Activated naive CD8-positive, alpha-beta T cell treated with anti-CD3 and anti-CD28 coated beads for 36 hours (primary cell): ENCODE measurements at regions not wholly inside any gene's neighbourhood (a gene's known extent, or its start where the extent isn't known, plus 50 kb on each side); places are given as distances from the start of the nearest gene placed in this dataset.

ENCODE experiments used
- DNase-seq: peaks from one replicate; pipeline ENCODE4 v3.0.0; 2021
- H3K27ac Mint-ChIP-seq: one replicate; pipeline ENCODE4 v1.8.0; 2022; ENCODE audit warnings: mild to moderate bottlenecking, moderate library complexity, mixed read lengths
- H3K27me3 Mint-ChIP-seq: one replicate; pipeline ENCODE4 v1.8.0; 2022; ENCODE audit warnings: mild to moderate bottlenecking, mixed read lengths
- H3K36me3 Mint-ChIP-seq: one replicate; pipeline ENCODE4 v1.8.0; 2021; ENCODE audit warnings: mild to moderate bottlenecking, mixed read lengths
- H3K4me1 Mint-ChIP-seq: one replicate; pipeline ENCODE4 v1.8.0; 2021; ENCODE audit warnings: mixed read lengths
- H3K4me3 Mint-ChIP-seq: one replicate; pipeline ENCODE4 v1.8.0; 2022; ENCODE audit warnings: mild to moderate bottlenecking, moderate library complexity, mixed read lengths
- H3K9me3 Mint-ChIP-seq: one replicate; pipeline ENCODE4 v1.8.0; 2022; ENCODE audit warnings: mixed read lengths

DNA sequence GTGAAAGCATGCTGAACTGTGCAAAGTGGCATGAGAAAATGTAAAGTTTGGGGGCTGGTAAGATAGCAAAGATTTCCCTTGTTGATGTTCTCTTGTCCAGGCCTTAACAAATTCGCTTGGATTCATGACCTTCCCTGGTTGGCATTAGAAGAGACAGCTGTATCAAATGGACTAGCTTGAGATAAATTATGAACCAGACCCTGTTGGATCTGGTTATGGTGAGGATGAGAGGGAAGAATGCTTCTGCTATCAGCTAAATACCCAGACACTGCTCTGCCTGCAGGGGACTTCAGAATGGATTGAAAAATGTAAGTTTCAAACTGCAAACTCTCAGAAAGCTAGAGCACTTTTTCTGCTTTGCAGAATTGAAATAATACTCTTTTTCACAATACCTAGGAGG, 135.2 kb downstream of the EFNB2 start:
- no peaks in the 10 kb centered on the region for H3K9me3 Mint-ChIP-seq
- DNase-seq = no peak
- no peak overlapping the region for H3K27ac Mint-ChIP-seq
- no peaks in the 10 kb centered on the region for H3K36me3 Mint-ChIP-seq
- no peak overlapping the region for H3K4me3 Mint-ChIP-seq
- no peaks in the 10 kb centered on the region for H3K4me1 Mint-ChIP-seq
- H3K27me3 Mint-ChIP-seq = no peaks in the 10 kb centered on the region

DNA sequence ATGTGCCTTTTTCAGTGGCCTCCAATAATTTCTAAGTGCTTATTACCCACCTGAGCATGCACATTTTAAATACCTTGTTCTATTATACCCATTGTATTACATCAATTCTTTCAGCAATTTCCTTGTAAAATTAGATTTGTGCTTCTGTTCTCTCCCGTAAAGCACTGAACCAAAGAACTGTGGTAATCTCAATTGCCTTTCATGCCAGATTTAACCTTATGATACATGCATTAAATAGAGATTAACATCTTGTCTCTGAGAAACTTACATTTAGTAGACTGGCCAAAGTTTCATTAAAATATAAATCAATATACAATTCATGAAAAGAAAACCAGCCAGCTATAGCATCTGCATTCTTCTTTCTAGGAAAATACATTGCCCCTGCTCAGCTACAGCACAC, 137.2 kb downstream of the EFNB2 start:
- H3K4me3 Mint-ChIP-seq = no peak overlapping the region
- no peaks in the 10 kb centered on the region for H3K36me3 Mint-ChIP-seq
- H3K27me3 Mint-ChIP-seq = no peaks in the 10 kb centered on the region
- no peak for DNase-seq
- no peaks in the 10 kb centered on the region for H3K4me1 Mint-ChIP-seq
- H3K9me3 Mint-ChIP-seq = no peaks in the 10 kb centered on the region
- no peak overlapping the region for H3K27ac Mint-ChIP-seq

DNA sequence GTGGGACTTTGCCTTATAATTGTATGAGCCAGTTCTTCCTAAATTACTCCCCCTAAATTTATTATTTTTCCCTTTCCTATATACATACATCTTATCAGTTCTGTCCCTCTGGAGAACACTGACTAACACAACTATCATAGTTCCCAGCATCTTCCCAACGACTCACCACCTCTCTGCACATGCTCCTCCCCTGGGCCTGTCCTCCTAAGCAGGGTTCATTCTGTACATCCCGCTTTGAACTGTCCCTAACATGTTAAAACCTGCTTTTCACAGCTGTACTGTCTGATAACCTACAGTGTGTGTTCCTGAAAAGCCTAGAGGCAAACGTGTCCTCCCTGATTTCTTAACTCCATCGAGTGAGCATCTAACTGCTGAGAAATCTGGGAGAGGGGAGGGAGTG, 141.7 kb downstream of the EFNB2 start:
- Mint-ChIP-seq H3K9me3 (no peaks in the 10 kb centered on the region), H3K27me3 (no peaks in the 10 kb centered on the region), H3K4me1 (no peaks in the 10 kb centered on the region), H3K36me3 (no peaks in the 10 kb centered on the region), H3K4me3 (no peak overlapping the region), H3K27ac (no peak overlapping the region)
- DNase-seq = no peak

DNA sequence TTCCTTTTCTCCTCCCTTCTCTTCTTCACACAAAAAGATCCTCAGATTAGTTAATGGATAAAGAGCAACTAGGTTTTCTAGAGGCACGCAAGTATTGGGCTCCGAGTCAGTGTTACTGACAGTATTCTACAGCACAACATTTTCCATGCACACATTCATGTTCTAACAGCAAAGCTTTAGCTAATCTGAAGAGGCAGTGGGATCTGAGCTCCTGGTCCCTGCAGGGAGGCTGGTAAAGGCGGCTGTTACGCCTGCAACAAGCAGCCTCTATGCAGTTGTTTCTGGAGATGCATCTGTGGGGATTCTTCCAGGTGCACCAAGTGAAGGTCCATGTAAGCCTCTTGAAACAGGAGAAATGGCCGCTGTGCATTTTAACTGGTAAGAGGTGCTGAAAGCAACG, 143.8 kb downstream of the EFNB2 start:
- no peak overlapping the region for H3K4me3 Mint-ChIP-seq
- no peaks in the 10 kb centered on the region for H3K9me3 Mint-ChIP-seq
- DNase-seq = no peak
- no peaks in the 10 kb centered on the region for H3K4me1 Mint-ChIP-seq
- no peaks in the 10 kb centered on the region for H3K27me3 Mint-ChIP-seq
- no peak overlapping the region for H3K27ac Mint-ChIP-seq
- no peaks in the 10 kb centered on the region for H3K36me3 Mint-ChIP-seq

DNA sequence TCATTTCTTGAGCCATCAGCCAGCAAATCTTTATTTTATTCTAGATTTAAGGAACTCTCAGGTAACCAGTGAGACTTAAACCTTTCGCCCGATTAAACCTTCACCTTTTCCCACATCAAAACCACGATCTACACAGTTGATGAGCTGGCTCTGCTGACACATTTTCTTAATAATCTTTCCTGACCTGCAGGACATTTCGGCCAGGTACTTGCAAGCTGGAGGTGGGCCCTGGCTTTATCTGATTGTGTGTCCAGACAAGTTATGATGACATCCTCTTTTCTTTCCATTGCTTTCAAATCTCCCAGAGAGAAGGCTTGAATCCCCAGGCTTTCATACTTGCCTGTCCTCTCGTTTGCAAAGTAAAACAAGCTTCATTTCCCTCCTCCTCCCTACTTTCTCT, 144.2 kb downstream of the EFNB2 start:
- no peaks in the 10 kb centered on the region for H3K4me1 Mint-ChIP-seq
- no peak overlapping the region for H3K27ac Mint-ChIP-seq
- no peak overlapping the region for H3K4me3 Mint-ChIP-seq
- no peaks in the 10 kb centered on the region for H3K9me3 Mint-ChIP-seq
- H3K36me3 Mint-ChIP-seq = no peaks in the 10 kb centered on the region
- no peak for DNase-seq
- H3K27me3 Mint-ChIP-seq = no peaks in the 10 kb centered on the region

DNA sequence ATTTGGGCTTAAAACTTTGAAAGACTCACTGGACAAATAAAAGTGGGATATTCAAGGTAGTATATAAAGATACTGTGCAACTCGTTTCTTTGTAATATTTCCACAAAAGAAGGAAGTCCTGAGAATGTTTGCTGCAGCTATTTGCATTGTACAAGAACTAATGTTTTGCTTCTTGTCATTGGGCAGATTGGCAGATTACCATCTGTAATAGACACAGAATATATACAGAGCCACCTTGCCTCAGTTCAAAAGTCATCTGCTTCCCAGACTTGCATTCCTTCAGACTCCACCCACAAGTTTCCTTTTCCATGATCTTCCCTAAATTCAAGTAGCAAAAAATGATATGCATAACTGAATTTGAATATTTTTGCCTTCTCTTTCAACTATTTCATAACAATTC, 145.1 kb downstream of the EFNB2 start:
- no peak for DNase-seq
- Mint-ChIP-seq H3K9me3 (no peaks in the 10 kb centered on the region), H3K36me3 (no peaks in the 10 kb centered on the region), H3K4me1 (no peaks in the 10 kb centered on the region), H3K27me3 (no peaks in the 10 kb centered on the region), H3K27ac (no peak overlapping the region), H3K4me3 (no peak overlapping the region)

DNA sequence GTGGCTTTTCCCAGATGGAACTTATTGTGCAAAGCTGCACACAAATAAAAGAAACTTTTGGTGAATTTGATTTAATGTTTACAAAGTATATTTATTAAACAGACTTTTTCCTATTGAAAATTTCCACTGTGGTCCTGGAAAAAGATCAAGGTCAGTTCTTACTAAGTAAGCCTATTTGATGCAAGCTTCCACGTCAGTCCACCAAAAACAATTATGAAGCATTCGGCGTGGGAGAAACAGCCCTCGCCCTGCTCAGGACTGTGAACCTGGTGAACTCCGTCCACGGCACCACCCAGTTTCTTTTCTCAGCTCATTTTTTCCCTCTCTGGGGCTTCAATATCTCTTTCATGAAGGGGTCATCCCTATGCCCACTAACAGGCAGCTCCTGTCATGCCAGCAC, 149.8 kb downstream of the EFNB2 start:
- H3K27ac Mint-ChIP-seq = no peak overlapping the region
- H3K9me3 Mint-ChIP-seq = no peaks in the 10 kb centered on the region
- no peak for DNase-seq
- H3K4me3 Mint-ChIP-seq = no peak overlapping the region
- H3K4me1 Mint-ChIP-seq = no peaks in the 10 kb centered on the region
- no peaks in the 10 kb centered on the region for H3K27me3 Mint-ChIP-seq
- H3K36me3 Mint-ChIP-seq = no peaks in the 10 kb centered on the region

DNA sequence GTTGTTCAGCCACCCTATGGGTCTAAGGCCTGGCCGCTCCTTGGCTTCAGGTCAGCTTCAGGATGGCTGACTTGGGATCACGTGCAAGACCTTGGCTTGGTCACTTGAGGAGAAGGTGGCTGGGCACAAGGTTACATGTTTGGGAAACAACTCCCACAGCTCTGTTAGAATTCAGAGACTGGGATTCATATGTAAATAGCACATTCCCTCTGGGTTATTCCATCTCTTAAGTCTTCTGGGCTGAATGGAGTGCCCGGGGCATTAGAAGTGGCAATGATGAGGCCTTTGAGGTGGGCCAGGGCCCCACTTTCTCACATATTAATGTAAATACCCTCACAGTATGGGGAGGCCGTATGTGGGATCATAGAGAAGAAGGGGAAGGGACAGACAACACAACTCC, 150.9 kb downstream of the EFNB2 start:
- H3K27ac Mint-ChIP-seq = no peak overlapping the region
- no peaks in the 10 kb centered on the region for H3K36me3 Mint-ChIP-seq
- no peaks in the 10 kb centered on the region for H3K4me1 Mint-ChIP-seq
- no peaks in the 10 kb centered on the region for H3K27me3 Mint-ChIP-seq
- no peak overlapping the region for H3K4me3 Mint-ChIP-seq
- no peak for DNase-seq
- H3K9me3 Mint-ChIP-seq = no peaks in the 10 kb centered on the region

DNA sequence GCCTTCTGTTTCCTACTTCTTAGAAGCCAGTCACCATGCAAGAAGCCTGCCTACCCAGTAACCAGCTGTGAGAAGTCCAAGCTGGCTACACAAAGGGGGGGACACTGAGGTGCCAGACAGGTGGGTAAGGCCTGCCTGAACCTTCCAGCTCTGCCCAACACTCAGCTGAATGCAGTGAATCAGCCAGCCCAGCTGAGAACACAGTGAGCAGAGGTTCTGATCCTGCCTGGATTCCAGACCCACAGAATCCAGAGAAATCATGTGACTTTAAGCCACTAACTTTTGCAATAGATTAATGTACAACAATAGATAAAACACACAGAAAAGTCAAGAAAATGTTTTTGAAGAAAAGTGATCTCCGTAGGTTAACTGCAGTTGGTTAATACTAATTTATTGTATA, 151.7 kb downstream of the EFNB2 start:
- H3K27me3 Mint-ChIP-seq = no peaks in the 10 kb centered on the region
- no peak overlapping the region for H3K4me3 Mint-ChIP-seq
- H3K27ac Mint-ChIP-seq = no peak overlapping the region
- no peaks in the 10 kb centered on the region for H3K4me1 Mint-ChIP-seq
- DNase-seq = no peak
- no peaks in the 10 kb centered on the region for H3K9me3 Mint-ChIP-seq
- no peaks in the 10 kb centered on the region for H3K36me3 Mint-ChIP-seq

DNA sequence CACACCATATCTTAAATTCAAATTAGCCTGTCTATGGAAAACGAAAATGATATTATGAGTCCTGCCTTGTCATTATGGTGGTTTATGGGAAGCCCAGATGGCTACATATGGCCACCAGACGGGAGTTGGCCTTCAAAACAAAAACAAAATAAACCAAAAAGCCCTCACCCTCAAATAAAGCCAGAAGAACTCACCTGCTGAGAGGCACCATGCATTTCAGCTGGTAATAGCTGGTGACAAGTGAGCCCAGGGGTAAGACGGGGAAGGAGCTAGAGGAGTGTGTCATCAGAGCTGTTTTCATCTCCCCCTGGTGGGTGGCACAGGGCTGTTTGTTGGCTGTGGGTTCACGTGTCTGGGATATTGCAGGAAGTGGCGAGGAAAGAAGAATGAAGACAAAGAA, 152.9 kb downstream of the EFNB2 start:
- peaks cover 8% of the 10 kb centered on the region for H3K27me3 Mint-ChIP-seq
- H3K27ac Mint-ChIP-seq = no peak overlapping the region
- no peaks in the 10 kb centered on the region for H3K4me1 Mint-ChIP-seq
- no peak overlapping the region for H3K4me3 Mint-ChIP-seq
- DNase-seq = no peak
- no peaks in the 10 kb centered on the region for H3K36me3 Mint-ChIP-seq
- no peaks in the 10 kb centered on the region for H3K9me3 Mint-ChIP-seq

DNA sequence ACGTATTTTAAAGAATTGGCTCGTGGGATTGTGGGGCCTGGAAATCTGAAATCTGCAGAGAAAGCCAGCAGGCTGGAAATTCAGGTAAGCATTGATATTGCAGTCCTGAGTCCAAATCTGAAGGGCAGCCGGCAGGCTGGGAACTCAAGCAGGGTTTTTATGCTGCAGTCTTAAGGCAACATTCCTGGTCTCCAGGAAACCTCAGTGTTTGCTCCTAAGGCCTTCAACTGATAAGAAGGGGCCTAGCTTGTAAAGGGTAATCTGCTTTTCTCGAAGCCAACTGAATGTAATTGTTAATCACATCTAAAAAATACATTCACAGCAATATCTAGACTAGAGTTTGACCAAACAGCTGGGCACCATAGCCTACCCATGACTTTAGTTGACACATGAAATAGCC, 154.4 kb downstream of the EFNB2 start:
- no peak for DNase-seq
- Mint-ChIP-seq H3K4me1 (no peaks in the 10 kb centered on the region), H3K27ac (no peak overlapping the region), H3K36me3 (no peaks in the 10 kb centered on the region), H3K9me3 (no peaks in the 10 kb centered on the region), H3K4me3 (no peak overlapping the region), H3K27me3 (peaks cover 8% of the 10 kb centered on the region)

DNA sequence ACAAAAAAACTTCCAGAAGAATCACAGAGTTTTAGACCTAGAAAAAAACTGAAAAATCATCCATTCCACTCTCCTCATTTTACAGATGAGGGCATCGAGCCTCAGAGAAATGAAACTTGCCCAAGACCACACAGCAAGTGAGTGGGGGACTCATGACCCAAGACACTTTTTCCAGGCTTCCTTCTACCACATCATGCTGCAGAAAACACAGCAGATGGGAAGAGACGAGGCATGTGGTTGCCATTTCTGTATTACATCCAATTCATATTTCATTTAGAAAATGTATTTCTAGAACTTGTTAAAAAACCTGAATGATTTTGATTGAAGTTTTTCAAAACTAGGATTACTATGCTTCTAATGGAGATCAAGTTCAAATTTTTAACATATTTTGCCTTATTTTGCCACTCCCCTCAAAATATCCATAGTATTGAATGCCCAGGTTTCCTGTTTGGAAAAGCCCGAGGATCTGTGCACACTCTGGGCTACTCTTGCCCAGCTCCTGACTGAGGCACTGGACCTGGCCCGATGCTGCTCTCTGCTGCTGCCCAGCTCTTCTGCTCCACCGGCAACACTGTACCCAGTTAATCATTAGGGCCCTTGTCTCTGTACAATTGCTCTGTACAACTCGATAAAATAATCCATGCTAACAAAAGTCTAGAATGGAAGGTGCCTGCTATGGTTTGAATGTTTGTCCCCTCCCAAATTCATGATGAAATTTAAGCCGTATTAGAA, 157.4 kb downstream of the EFNB2 start:
- Mint-ChIP-seq H3K9me3 (no peaks in the 10 kb centered on the region), H3K4me3 (no peak overlapping the region), H3K36me3 (no peaks in the 10 kb centered on the region), H3K27ac (no peak overlapping the region), H3K27me3 (peaks cover 11% of the 10 kb centered on the region), H3K4me1 (peaks cover 6% of the 10 kb centered on the region)
- no peak for DNase-seq

DNA sequence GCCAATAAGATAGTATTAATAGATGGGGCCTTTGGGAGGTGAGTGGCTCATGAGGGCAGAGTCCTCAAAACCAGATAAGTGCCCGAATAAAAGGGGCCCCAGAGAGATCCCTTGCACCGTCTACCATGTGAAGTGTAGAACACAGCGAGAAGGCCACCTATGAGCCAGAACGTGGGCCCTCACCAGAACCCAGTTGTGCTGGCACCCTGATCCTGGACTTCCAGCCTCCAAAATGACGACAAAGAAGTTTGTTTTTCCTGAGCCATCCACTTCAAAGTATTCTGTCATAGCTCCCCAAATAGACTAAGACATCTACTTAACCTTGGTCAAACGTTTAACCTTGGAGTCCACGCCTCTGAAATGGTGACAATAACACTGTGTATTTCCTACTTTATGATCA, 158.1 kb downstream of the EFNB2 start:
- Mint-ChIP-seq H3K9me3 (no peaks in the 10 kb centered on the region), H3K27ac (no peak overlapping the region), H3K27me3 (peaks cover 15% of the 10 kb centered on the region), H3K4me3 (no peak overlapping the region), H3K4me1 (peaks cover 6% of the 10 kb centered on the region), H3K36me3 (no peaks in the 10 kb centered on the region)
- DNase-seq = no peak

DNA sequence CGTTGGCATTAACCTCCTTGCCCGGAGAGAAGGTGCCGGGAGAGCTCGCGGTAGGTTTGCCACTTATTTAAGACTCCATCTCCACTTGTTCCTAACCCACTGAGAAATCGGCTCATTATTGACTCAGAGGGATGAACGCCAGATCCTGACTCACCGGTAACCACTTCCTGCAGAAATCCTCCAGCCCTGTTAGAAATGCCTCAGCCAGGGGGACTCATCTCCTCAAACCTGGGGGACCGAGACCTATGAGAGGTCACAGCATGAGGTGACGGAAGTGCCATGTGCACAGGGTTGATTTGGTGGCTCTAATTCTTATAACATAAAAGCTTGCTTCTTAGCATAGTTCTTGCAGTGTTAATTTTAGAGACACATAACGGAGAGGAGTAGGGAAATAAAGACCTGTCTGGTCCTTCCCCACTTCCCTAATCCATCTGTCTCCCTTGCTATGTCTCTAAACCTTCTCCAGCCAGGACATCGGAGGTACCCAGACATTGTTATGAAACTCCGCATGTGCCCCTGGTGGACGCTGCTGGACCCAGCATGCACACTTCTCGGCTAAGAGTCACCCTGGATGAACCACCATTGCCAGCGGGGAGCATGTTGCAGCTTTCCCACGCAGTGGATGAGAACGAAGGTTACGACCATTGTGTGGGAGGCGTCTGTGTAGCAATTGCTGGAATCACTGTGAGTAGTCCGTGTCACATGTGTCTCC, 158.9 kb downstream of the EFNB2 start:
- Mint-ChIP-seq H3K36me3 (no peaks in the 10 kb centered on the region), H3K27ac (no peak overlapping the region), H3K4me1 (peaks cover 6% of the 10 kb centered on the region), H3K9me3 (no peaks in the 10 kb centered on the region), H3K4me3 (no peak overlapping the region), H3K27me3 (peaks cover 17% of the 10 kb centered on the region)
- no peak for DNase-seq

DNA sequence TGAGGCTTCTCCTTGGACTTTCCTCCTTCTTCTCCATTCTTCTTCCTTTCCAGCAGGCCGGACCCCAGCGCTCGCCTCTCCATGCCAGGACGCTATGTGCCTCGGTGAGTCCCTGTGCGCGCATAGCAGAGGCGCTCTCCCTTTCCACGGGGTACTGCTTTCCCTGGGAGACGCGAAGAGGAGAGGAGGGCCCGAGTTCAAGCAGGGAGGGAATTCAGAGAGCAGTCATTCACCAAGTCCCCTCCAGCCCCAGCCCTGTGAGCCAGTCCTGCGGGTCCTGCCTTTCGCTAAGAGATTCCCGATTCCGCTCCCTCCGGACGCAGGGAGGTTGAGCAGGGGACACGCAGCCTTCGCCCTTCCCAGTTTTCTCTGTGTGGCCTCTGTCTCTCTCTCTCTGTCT, 160.4 kb downstream of the EFNB2 start:
- Mint-ChIP-seq H3K4me1 (peaks cover 6% of the 10 kb centered on the region), H3K27me3 (peaks cover 18% of the 10 kb centered on the region), H3K27ac (no peak overlapping the region), H3K36me3 (no peaks in the 10 kb centered on the region), H3K4me3 (no peak overlapping the region), H3K9me3 (no peaks in the 10 kb centered on the region)
- no peak for DNase-seq

DNA sequence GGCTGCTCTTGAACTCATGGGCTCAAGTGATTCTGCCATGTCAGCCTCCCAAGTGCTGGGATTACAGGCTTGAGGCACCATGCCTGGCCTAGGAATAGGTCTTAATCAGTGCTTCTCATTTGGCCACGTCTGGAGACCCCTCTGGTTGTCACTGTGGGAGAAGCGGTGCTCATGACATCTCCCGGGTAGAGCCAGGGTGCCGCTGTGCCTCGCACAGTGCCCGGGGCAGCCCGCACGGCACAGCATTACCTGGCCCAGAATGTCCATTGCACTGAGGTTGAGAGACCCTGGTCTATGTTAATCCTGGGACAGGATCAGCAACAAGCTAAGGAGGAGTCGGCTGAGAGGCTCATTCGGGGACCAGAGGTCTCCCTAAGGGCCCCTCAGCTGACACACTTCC, 160.8 kb downstream of the EFNB2 start:
- Mint-ChIP-seq H3K27me3 (peaks cover 21% of the 10 kb centered on the region), H3K4me3 (no peak overlapping the region), H3K9me3 (no peaks in the 10 kb centered on the region), H3K36me3 (no peaks in the 10 kb centered on the region), H3K27ac (no peak overlapping the region), H3K4me1 (peaks cover 6% of the 10 kb centered on the region)
- no peak for DNase-seq
